ENCODE measurements at regions not wholly inside any gene's neighbourhood (a gene's known extent, or its start where the extent isn't known, plus 50 kb on each side); places are given as distances from the start of the nearest gene placed in this dataset.

- DNase-seq (ENCODE audit: low spot score) = no peak
- TF ChIP-seq CTCF (IDR thresholded peaks at IDR 0.05; ENCODE audit: extremely low read depth, insufficient read depth, missing control alignments) = no peak
- in situ Hi-C loops (cut with MboI; ENCODE audit: low pct_unique_long_range_greater_than_20kb, low sequenced_read_pairs, unreplicated experiment) = no loop called here
These were observed 50.6 kb upstream of the GGTLC1 start for GRCh38 chr20:24039196-24039595.

Data from GM13977 (cell line).